ENCODE measurements at regions not wholly inside any gene's neighbourhood (a gene's known extent, or its start where the extent isn't known, plus 50 kb on each side); places are given as distances from the start of the nearest gene placed in this dataset.

- intact Hi-C loops (cut with micrococcal nuclease): no loop called here
These were observed 65.4 kb upstream of the MAFB start for GRCh38 chr20:40754339-40754943.

More at GRCh38 chr20:40754339-40754943, 65.4 kb upstream of the MAFB start:
- DNase-seq (ENCODE audit: low read depth, low spot score) (no peak), ATAC-seq (no peak)
- Histone ChIP-seq H3K9me3 (ENCODE audit: control insufficient read depth in 1 of 2, insufficient read depth in 1 of 2, low read depth in 1 of 2, low read length in 2 of 2) (no peaks in the 10 kb centered on the region), H3K36me3 (ENCODE audit: control insufficient read depth in 1 of 2, insufficient read depth in 2 of 2, low read length in 2 of 2) (no peaks in the 10 kb centered on the region), H2AFZ (ENCODE audit: low read depth, low read length, poor library complexity, severe bottlenecking) (no peak overlapping the region), H3K9me2 (ENCODE audit: insufficient read depth) (no peaks in the 10 kb centered on the region), H4K20me1 (ENCODE audit: insufficient read depth) (no peaks in the 10 kb centered on the region), H3K4me1 (ENCODE audit: control insufficient read depth in 1 of 2, insufficient read depth in 2 of 2, low read length in 2 of 2) (no peaks in the 10 kb centered on the region; a peak in 1 of 4 replicates), H3K9ac (ENCODE audit: low read length) (no peak overlapping the region), H3K27ac (ENCODE audit: low read depth, low read length) (no peak overlapping the region), H3K4me2 (ENCODE audit: low read length) (no peak overlapping the region), H3K27me3 (ENCODE audit: insufficient read depth, low read length) (peaks cover 9% of the 10 kb centered on the region; the same call in 1 of the 2 replicates), H3K79me2 (ENCODE audit: insufficient read depth, low read length) (no peaks in the 10 kb centered on the region), H3K4me3 (replicated peaks in 1 of 2; ENCODE audit: low read depth in 1 of 2, low read length in 2 of 2) (no peak overlapping the region)
- no TSS peak for BruUV-seq (replicated peaks)
- no peak for TF ChIP-seq TCF7L2 (IDR thresholded peaks at IDR 0.05; ENCODE audit: borderline replicate concordance, extremely low read depth, insufficient read depth, insufficient read length)
- no peak for TF ChIP-seq SIN3A (IDR thresholded peaks at IDR 0.05; ENCODE audit: low read depth)
- no peak for TF ChIP-seq REST (IDR thresholded peaks at IDR 0.05; ENCODE audit: low read depth)
- TF ChIP-seq FOSL1 (IDR thresholded peaks at IDR 0.05; ENCODE audit: low read depth): no peak
- no peak for TF ChIP-seq ATF3 (IDR thresholded peaks at IDR 0.05)
- TF ChIP-seq POLR2A (IDR thresholded peaks at IDR 0.05; ENCODE audit: borderline replicate concordance, extremely low read depth, insufficient read depth, insufficient read length): no peak
- TF ChIP-seq ELF1 (IDR thresholded peaks at IDR 0.05; ENCODE audit: borderline replicate concordance, low read depth): no peak
- no peak for TF ChIP-seq YY1 (IDR thresholded peaks at IDR 0.05; ENCODE audit: extremely low read depth, insufficient replicate concordance, low read depth, low read length)
- TF ChIP-seq SRF (IDR thresholded peaks at IDR 0.05; ENCODE audit: low read depth): no peak
- no peak for TF ChIP-seq EZH2phosphoT487 (IDR thresholded peaks at IDR 0.05; ENCODE audit: borderline replicate concordance)
- TF ChIP-seq JUND (IDR thresholded peaks at IDR 0.05): no peak
- no peak for TF ChIP-seq CEBPB (IDR thresholded peaks at IDR 0.05; ENCODE audit: low read depth)
- no peak for TF ChIP-seq CBX3 (IDR thresholded peaks at IDR 0.05; ENCODE audit: low read depth)
- no peak for TF ChIP-seq SP1 (IDR thresholded peaks at IDR 0.05; ENCODE audit: low read depth)
- RAD21 ChIA-PET (ENCODE audit: low non-redundant PET in 1 of 2, low total read pairs in 2 of 2, uncharacterized antibody in 2 of 2, unreplicated experiment in 2 of 2): no interaction called here
- POLR2A ChIA-PET: no interaction called here
- CTCF ChIA-PET: no interaction called here
